Endothelial cell of umbilical vein (primary cell): ENCODE measurements at regions not wholly inside any gene's neighbourhood (a gene's known extent, or its start where the extent isn't known, plus 50 kb on each side); places are given as distances from the start of the nearest gene placed in this dataset.

ENCODE experiments used
- BruUV-seq: library from RNA; stranded (reverse); fragments of 400-500 nt; replicated peaks from 2 replicates; lab custom pipeline; 2021; lab: Mats Ljungman, UMichigan
- CTCF ChIA-PET: fragments of 300-600, 350-600 bp; sonication (Branson Sonifier 250); formaldehyde crosslinking; loops from one replicate; lab custom pipeline; 2021; ENCODE audit warnings: antibody characterized with exemption, inconsistent platforms; lab: Charles Lee
- POLR2A ChIA-PET: fragments of 300-600, 350-600 bp; sonication (Branson Sonifier 250); formaldehyde crosslinking; loops from one replicate; lab custom pipeline; 2021; ENCODE audit warnings: antibody characterized with exemption, inconsistent platforms; lab: Charles Lee
- DNase-seq: peaks from one replicate; pipeline ENCODE4 v3.0.0-alpha.2; 2011; ENCODE audit warnings: low read depth, low spot score
- FAIRE-seq: peaks from 2 replicates; lab custom pipeline; 2011; peaks lifted over from hg19 to GRCh38; lab: Jason Lieb, UNC
- H2AFZ ChIP-seq: 2 replicates; pipeline ENCODE4 v1.6.0; 2012; ENCODE audit warnings: low read depth, low read length, control low read depth, inconsistent platforms
- H3K27ac ChIP-seq: 2 replicates; pipeline ENCODE4 v1.5.1; 2011; ENCODE audit warnings: low read depth, mild to moderate bottlenecking, control low read depth, low read length, moderate library complexity; ENCODE audit not compliant: insufficient read depth
- H3K27me3 ChIP-seq, 2 experiments: 2 replicates each; pipeline versions ENCODE4 v1.6.0 to v1.6.1; 2011; ENCODE audit warnings: low read length in 2 of 2, mixed read lengths in 1 of 2; ENCODE audit not compliant: control insufficient read depth in 2 of 2, insufficient read depth in 2 of 2
- H3K36me3 ChIP-seq, 2 experiments: 2 replicates in 1 of 2; 3 replicates in 1 of 2; pipeline ENCODE4 v1.5.1; 2011; ENCODE audit warnings: low read length in 2 of 2, mild to moderate bottlenecking in 1 of 2, moderate library complexity in 1 of 2; ENCODE audit not compliant: control insufficient read depth in 2 of 2, insufficient read depth in 2 of 2; ENCODE audit errors: extremely low read depth in 1 of 2
- H3K4me1 ChIP-seq: 3 replicates; pipeline ENCODE4 v1.5.1; 2011; ENCODE audit warnings: mild to moderate bottlenecking, low read length; ENCODE audit not compliant: control insufficient read depth, insufficient read depth; ENCODE audit errors: extremely low read depth
- H3K4me2 ChIP-seq: 2 replicates; pipeline ENCODE4 v1.6.1; 2011; ENCODE audit warnings: low read length, control low read depth, mixed read lengths; ENCODE audit not compliant: insufficient read depth
- H3K4me3 ChIP-seq, 3 experiments: fragments of 200-600 bp in 1 of 3; sonication (generic), shearing (Covaris generic) in 1 of 3; replicated peaks in 1 of 3; 2 replicates each; pipeline ENCODE4 v1.5.1; 2011 to 2016; ENCODE audit warnings: control low read depth in 3 of 3, low read length in 3 of 3, mild to moderate bottlenecking in 2 of 3, inconsistent platforms in 1 of 3, low read depth in 1 of 3, moderate library complexity in 1 of 3; ENCODE audit not compliant: insufficient read depth in 1 of 3
- H3K79me2 ChIP-seq: 2 replicates; pipeline ENCODE4 v1.6.0; 2012; ENCODE audit warnings: low read length, inconsistent platforms; ENCODE audit not compliant: control insufficient read depth, insufficient read depth
- H3K9ac ChIP-seq: replicated peaks from 2 replicates; pipeline ENCODE3; 2011; ENCODE audit warnings: low read length, control low read depth; ENCODE audit not compliant: insufficient read depth; ENCODE audit errors: extremely low read depth
- H3K9me1 ChIP-seq: replicated peaks from 3 replicates; pipeline ENCODE4 v1.6.0; 2011; ENCODE audit warnings: mild to moderate bottlenecking, low read length; ENCODE audit not compliant: control insufficient read depth, insufficient read depth; ENCODE audit errors: extremely low read depth
- H3K9me3 ChIP-seq: replicated peaks from 2 replicates; pipeline ENCODE4 v1.5.1; 2012; ENCODE audit warnings: low read length, inconsistent platforms; ENCODE audit not compliant: control insufficient read depth, insufficient read depth
- H4K20me1 ChIP-seq: replicated peaks from 2 replicates; pipeline ENCODE3; 2011; ENCODE audit warnings: mild to moderate bottlenecking, low read length; ENCODE audit not compliant: control insufficient read depth, insufficient read depth; ENCODE audit errors: extremely low read depth
- EZH2 ChIP-seq: IDR thresholded peaks from 2 replicates; pipeline ENCODE4 v1.6.1; 2012; ENCODE audit warnings: borderline replicate concordance, low read depth, mild to moderate bottlenecking, moderate library complexity, low read length, inconsistent platforms; ENCODE audit not compliant: severe bottlenecking
- FOS ChIP-seq: IDR thresholded peaks from 2 replicates; pipeline ENCODE4 v1.6.1; 2011; ENCODE audit warnings: mild to moderate bottlenecking, low read length, moderate library complexity, borderline replicate concordance; ENCODE audit not compliant: insufficient read depth
- GATA2 ChIP-seq: IDR thresholded peaks from 2 replicates; pipeline ENCODE4 v1.7.0; 2011; ENCODE audit warnings: low read depth, mild to moderate bottlenecking, moderate library complexity, mixed read lengths, low read length; ENCODE audit not compliant: insufficient read length, insufficient read depth
- JUN ChIP-seq: IDR thresholded peaks from 2 replicates; pipeline ENCODE4 v1.6.1; 2011; ENCODE audit warnings: borderline replicate concordance, low read depth; ENCODE audit not compliant: insufficient read length, insufficient read depth
- MYC ChIP-seq: IDR thresholded peaks from one replicate; pipeline ENCODE4 v1.6.1; 2011; ENCODE audit warnings: mild to moderate bottlenecking, low read depth, low read length
- POLR2A ChIP-seq: IDR thresholded peaks from 2 replicates; pipeline ENCODE4 v1.6.1; 2012; ENCODE audit warnings: low read depth, mild to moderate bottlenecking, control low read depth, low read length
- POLR2AphosphoS5 ChIP-seq: IDR thresholded peaks from 2 replicates; pipeline ENCODE4 v1.6.1; 2012; ENCODE audit warnings: low read depth, mild to moderate bottlenecking, control low read depth, low read length, moderate library complexity; ENCODE audit not compliant: insufficient read depth
- dilution Hi-C: fragments of 300-500 bp; cut with MboI; formaldehyde crosslinking; loops from one replicate; pipeline ENCODE4 v1.15.0; 2019; ENCODE audit warnings: low sequenced_read_pairs; ENCODE audit not compliant: extremely low pct_ligation_motif_present
- intact Hi-C: fragments of 100-400 bp; cut with micrococcal nuclease; formaldehyde crosslinking; loops from one replicate; pipeline ENCODE4 v1.10.0; 2022
- TF ChIP-seq, protein P1 (sequence below): IDR thresholded peaks from 2 replicates; pipeline ENCODE4 v1.6.1; 2011; ENCODE audit not compliant: insufficient read depth, insufficient read length
- TF ChIP-seq, protein P2 (sequence below), 2 donors: IDR thresholded peaks; 1 replicate in 1 of 2; 2 replicates in 1 of 2; pipeline ENCODE4 v1.5.1; 2011; ENCODE audit warnings: low read length in 2 of 2, mild to moderate bottlenecking in 2 of 2, moderate library complexity in 2 of 2, control low read depth in 1 of 2, inconsistent platforms in 1 of 2, low read depth in 1 of 2; ENCODE audit not compliant: insufficient read depth in 1 of 2; ENCODE audit errors: extremely low read depth in 1 of 2

DNA sequence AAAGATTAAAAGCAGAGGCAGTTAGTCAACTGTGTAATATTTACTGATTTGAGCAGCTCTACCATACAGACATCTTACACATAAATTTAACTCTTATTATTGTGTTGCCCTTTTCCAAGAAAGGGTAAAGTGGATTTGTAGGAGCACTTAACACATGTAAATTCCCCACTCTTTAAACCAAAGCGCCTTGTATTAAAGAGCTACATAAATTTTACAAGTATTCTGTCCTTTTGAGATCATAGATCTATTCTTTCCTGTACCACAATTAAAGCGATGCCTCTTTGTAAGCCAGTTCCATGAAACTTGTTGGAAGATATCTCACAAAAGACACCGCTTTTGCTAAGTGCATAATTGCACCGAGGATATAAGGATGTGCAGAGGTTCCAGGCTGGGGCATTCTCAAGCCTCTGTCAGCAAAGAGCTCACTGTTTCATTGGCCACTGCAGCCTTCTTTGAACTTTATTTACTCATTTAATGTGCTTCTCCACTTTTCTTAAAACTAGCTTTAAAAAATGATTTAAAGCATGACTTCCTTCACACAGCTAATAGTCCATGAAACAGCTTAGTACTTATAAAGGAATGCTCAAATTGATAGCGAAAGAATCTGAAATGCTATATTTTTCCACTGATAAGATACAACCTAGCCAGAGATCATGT is 520.0 kb upstream of the TCF4 start:
- TF ChIP-seq FOS (no peak), JUN (no peak), MYC (no peak), GATA2 (no peak), POLR2AphosphoS5 (no peak), EZH2 (no peak), POLR2A (no peak)
- TF ChIP-seq, protein P1, sequence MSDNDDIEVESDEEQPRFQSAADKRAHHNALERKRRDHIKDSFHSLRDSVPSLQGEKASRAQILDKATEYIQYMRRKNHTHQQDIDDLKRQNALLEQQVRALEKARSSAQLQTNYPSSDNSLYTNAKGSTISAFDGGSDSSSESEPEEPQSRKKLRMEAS, result no peak
- TF ChIP-seq, protein P2, sequence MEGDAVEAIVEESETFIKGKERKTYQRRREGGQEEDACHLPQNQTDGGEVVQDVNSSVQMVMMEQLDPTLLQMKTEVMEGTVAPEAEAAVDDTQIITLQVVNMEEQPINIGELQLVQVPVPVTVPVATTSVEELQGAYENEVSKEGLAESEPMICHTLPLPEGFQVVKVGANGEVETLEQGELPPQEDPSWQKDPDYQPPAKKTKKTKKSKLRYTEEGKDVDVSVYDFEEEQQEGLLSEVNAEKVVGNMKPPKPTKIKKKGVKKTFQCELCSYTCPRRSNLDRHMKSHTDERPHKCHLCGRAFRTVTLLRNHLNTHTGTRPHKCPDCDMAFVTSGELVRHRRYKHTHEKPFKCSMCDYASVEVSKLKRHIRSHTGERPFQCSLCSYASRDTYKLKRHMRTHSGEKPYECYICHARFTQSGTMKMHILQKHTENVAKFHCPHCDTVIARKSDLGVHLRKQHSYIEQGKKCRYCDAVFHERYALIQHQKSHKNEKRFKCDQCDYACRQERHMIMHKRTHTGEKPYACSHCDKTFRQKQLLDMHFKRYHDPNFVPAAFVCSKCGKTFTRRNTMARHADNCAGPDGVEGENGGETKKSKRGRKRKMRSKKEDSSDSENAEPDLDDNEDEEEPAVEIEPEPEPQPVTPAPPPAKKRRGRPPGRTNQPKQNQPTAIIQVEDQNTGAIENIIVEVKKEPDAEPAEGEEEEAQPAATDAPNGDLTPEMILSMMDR (IDR thresholded peaks at IDR 0.05; ENCODE audit: extremely low read depth in 1 of 2, insufficient read depth in 1 of 2, low read depth in 1 of 2, low read length in 2 of 2), result no peak
- DNase-seq (peak; percentile 58), FAIRE-seq (peak; percentile 68)
- no peaks in the 10 kb centered on the region for H3K79me2 ChIP-seq
- no peaks in the 10 kb centered on the region for H3K27me3 ChIP-seq
- H3K4me1 ChIP-seq, result peaks cover 10% of the 10 kb centered on the region
- H3K27ac ChIP-seq, result no peak overlapping the region
- peak overlapping the region in 1 of 3 experiments; percentile 31 for H3K4me3 ChIP-seq
- dilution Hi-C loops (no loop called here), intact Hi-C loops (no loop called here)
- peak overlapping the region; percentile 88 for H2AFZ ChIP-seq
- H3K36me3 ChIP-seq, result no peaks in the 10 kb centered on the region
- H3K9ac ChIP-seq, result no peak overlapping the region
- H3K9me1 ChIP-seq, result no peaks in the 10 kb centered on the region
- H4K20me1 ChIP-seq, result no peaks in the 10 kb centered on the region
- CTCF ChIA-PET, result interaction anchor here (0.9 to 1.3 kb wide), 5 partner anchors 12 to 874 kb away, joined by 3 read pairs; no protein-coding TSS in a partner anchor
- no peaks in the 10 kb centered on the region for H3K9me3 ChIP-seq
- peak overlapping the region; percentile 78 for H3K4me2 ChIP-seq
- POLR2A ChIA-PET, result interaction anchor here (0.5 to 1.4 kb wide), 2 partner anchors 25 to 68 kb away, joined by 3 to 5 read pairs; no protein-coding TSS in a partner anchor
- BruUV-seq, result no TSS peak
